NCI-H748 (cell line): ENCODE measurements at regions not wholly inside any gene's neighbourhood (a gene's known extent, or its start where the extent isn't known, plus 50 kb on each side); places are given as distances from the start of the nearest gene placed in this dataset.

Source experiments
- DNase-seq: peaks from one replicate; lab custom pipeline; 2025; ENCODE audit not compliant: unreplicated experiment; lab: John Stamatoyannopoulos, UW

GRCh38 chr14:22513066-22513812, 75.8 kb downstream of the DAD1 start:
- DNase-seq: no peak

DNA sequence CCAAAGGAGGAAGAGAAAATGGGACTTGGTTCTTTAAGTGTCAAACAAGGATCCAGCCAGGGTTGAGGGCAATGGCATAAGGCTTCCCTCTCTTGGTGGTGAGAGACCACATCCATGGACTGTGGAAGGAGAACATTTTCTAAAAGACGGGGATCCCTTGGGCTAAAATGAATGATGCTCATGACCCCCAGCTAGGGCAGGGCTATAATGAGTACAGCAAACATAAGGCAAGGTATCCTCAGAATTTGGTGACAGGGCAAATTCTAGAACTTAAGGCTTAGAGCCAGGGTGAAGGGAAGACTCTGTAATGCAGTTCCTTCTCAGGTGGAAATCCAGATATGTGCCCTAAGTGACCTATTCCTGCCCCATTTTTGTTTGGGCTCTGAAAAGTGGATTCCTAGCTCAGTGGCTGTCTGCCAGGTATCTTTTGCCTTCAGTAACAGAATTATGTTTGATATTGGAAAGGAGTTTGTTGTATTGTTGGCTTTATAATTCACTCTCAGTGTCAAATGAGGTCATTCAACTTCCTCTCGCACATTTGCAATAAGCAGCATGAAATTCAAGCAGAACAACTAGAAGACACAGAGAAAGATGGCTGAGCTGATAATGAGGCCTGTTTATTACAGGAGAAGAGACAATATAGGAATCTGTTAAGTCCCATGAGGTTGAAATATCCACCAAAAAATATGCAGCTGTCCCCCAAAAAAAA, 76.8 kb downstream of the DAD1 start:
- no peak for DNase-seq

- DNase-seq: peak; percentile 6
Measured at GRCh38 chr14:22510527-22511110, 78.4 kb downstream of the DAD1 start.

GRCh38 chr14:22509751-22510300, 79.2 kb downstream of the DAD1 start:
- no peak for DNase-seq

DNA sequence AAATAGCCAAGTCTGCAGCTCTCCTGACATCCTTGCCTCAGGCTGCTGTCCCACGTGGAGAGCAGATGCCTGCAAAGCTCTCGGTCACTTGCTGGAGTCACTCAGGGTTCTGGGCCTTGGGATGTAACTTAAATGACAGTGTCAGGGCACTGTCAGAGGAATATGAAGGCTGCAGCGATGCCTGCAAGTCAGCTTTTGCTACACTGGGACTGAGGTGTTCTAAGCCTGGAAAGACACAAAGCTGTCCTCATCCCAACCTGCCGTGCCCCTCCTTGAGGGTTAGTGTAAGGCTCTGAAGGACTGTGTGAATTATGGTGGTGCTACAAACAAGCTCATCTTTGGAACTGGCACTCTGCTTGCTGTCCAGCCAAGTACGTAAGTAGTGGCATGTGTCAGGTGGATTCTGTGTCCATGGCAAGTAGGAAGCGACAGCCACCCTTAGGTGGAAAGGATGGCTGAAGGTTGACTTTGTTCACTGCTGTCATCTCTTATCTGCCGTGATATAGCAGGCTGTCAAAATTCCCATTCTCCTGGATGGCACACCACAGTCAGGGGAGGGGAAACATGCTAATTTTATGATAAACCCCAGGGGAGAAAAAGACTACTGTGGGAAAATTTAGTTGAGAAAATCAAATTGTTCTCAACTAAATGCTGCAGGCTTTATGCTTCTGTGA, 79.9 kb downstream of the DAD1 start:
- no peak for DNase-seq

GRCh38 chr14:22508662-22509035, 80.4 kb downstream of the DAD1 start:
- no peak for DNase-seq

GRCh38 chr14:22508150-22508457, 80.9 kb downstream of the DAD1 start:
- DNase-seq: no peak

GRCh38 chr14:22506778-22507351, 82.2 kb downstream of the DAD1 start:
- no peak for DNase-seq

DNA sequence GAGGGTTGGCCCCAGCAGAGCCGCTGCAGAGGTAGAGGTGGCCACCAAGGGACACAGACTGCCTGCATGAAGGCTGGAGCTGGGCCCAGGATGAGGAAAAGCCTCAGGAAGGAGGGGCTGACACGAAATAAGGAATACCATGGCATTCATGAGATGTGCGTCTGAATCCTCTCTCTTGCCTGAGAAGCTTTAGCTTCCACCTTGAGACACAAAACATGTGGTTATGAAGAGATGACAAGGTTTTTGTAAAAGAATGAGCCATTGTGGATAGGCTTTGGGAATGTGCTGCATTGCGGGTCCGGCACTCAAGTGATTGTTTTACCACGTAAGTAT, 82.7 kb downstream of the DAD1 start:
- DNase-seq: no peak

DNA sequence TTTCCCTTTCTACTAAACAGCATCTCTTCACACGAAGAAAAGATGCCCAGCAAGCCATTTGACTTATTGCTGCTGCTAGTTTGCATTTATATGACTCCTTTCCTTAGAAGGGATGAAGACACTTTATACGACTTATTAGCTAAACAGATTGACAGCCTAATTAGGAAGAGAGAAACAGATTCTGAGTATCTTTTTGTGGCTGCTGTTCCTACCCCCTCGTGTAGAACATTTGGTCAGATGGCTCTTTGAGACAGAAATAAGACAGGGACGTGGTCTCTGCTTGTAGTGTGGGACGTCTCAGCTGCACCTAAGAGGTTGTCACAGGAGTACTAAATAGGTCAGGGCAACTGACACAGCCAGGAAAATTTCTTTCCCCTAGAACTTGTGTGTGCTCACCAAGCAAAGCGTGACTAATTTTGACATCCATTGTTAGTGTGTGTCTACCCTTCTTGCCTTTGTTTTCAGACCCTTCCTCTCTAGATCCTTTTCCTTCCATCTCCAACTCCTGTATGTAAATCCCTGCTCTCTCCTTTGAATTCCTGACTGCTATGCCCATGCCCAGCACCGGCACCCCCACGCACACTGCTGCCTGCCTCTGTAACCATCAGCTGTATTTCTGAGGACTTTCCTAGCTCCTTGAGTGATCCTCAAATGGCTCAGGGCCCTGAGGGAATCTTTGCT, 83.2 kb downstream of the DAD1 start:
- DNase-seq: no peak

- DNase-seq: no peak
Measured at GRCh38 chr14:22505309-22505696, 83.7 kb downstream of the DAD1 start.

DNA sequence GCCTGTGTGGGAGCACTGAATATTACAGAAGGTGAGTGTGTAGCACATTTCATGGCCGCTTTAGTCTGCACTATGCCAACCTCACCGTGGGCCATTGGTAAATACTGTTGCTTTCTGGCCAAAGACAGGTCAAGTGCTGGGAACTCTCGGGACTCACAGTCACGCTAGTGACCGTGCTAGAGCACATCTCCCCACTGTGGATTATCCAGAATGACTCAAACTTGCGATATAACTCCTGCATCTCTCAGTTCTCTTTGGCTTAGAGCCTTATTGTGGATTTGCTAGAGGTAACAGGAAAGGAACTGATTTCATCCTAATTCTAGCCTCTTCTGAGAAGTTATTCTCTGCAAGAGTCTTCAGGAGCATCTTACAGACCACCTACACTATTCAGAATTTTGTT, 86.5 kb downstream of the DAD1 start:
- DNase-seq: no peak

GRCh38 chr14:22502007-22502406, 87.0 kb downstream of the DAD1 start:
- DNase-seq: no peak

DNA sequence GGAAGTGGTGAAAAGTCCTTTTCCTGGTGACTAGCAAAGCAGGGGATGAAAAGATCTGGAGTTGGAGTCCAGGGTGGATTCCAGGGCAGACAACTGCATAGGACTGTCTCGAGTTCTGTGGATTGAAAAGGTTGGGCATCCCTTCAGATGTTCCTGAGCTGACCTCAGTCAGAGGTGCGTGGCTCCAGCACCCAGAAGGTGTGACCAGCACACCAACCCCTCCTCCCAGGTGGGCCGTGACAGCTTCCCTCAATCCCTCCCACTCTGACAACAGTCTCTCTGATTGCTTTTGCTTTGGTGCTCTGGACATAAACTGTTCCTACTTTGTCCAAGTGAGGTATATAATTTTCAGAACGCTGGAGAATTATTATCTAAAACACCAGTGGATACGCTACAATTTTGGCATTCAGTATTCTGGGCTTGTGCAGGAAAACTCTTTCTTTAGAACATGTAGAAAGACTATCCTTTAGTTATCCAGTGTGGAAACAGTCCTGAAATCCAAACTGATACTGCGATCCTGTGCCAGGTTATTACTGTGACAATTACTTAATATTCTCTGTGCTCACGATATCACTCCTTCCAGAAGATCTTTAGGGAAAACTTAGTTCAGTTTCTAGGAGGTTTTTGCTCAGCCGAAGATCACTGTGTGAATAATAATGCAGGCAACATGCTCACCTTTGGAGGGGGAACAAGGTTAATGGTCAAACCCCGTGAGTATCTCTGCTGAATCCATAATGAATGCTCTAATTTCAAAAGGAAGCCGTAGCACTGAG, 87.9 kb downstream of the DAD1 start:
- no peak for DNase-seq

GRCh38 chr14:22500525-22500924, 88.5 kb downstream of the DAD1 start:
- no peak for DNase-seq

DNA sequence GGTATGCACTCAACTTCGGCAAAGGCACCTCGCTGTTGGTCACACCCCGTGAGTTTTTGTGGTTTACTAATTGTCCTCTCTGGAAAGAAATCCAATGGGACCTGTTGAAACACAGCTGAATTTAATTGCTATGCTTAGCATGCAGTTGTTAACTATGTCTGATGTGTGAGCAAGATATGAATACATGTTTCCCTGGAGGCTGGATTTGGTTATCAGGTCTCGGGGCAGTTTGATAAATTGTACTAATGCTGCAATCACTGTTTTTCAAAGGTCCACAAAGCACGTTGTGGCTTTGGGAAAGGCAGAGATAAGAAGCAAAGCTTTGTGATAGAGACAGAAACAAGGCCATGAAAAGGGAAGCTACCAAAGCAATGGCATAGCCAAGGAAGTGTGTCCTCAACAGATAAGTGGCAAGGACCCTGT, 91.3 kb downstream of the DAD1 start:
- no peak for DNase-seq

DNA sequence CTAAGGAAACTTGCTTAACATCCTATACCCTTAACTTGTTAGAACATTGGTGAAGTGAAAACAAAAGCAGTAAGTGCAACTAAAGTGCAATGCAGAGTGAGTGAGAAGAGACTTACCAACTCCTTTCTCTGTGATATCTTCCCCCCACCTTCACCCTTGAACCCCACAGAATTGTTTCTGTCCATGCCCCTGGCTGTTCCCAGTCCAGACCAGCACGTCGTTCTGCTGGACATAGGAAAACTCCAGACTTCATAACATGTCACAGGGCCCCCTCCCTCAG, 91.9 kb downstream of the DAD1 start:
- no peak for DNase-seq

GRCh38 chr14:22494486-22495135, 94.4 kb downstream of the DAD1 start:
- no peak for DNase-seq

GRCh38 chr14:22493753-22494152, 95.3 kb downstream of the DAD1 start:
- DNase-seq: no peak
